ENCODE measurements at regions not wholly inside any gene's neighbourhood (a gene's known extent, or its start where the extent isn't known, plus 50 kb on each side); places are given as distances from the start of the nearest gene placed in this dataset.
A peak's percentile ranks its signal among the peaks of the same experiment; 100 is the strongest.

DNA sequence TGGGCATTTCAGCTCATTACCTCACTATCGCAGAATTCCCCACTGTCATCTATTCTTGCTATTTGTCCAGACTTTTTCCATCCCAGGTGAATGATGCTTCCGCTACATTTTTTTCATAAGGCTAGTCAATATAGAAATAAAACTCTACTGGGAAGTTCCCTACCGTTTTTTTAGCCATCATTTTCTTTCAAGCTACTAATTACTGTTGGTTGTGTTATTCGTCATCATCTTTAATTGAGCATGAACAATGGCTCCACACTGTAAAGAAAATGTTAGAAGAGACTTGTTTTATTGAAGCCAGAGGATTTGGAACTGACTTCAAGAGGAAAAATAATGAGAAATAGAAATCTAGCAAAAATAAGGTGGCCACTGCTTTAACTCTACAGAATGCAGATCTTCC, 265.0 kb downstream of the ZNF608 start (continued):
- TF ChIP-seq, protein P1, sequence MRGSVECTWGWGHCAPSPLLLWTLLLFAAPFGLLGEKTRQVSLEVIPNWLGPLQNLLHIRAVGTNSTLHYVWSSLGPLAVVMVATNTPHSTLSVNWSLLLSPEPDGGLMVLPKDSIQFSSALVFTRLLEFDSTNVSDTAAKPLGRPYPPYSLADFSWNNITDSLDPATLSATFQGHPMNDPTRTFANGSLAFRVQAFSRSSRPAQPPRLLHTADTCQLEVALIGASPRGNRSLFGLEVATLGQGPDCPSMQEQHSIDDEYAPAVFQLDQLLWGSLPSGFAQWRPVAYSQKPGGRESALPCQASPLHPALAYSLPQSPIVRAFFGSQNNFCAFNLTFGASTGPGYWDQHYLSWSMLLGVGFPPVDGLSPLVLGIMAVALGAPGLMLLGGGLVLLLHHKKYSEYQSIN (CRISPR knock-in tag; IDR thresholded peaks at IDR 0.05; ENCODE audit: borderline replicate concordance), result no peak
- no peak for TF ChIP-seq TEAD2 (CRISPR knock-in tag; IDR thresholded peaks at IDR 0.05)
- TF ChIP-seq MEIS2 (CRISPR knock-in tag; IDR thresholded peaks at IDR 0.05), result no peak
- TF ChIP-seq AHR (CRISPR knock-in tag; IDR thresholded peaks at IDR 0.05), result no peak
- no peak for TF ChIP-seq HMG20B (CRISPR knock-in tag; conservative IDR thresholded peaks at IDR 0.05)

DNA sequence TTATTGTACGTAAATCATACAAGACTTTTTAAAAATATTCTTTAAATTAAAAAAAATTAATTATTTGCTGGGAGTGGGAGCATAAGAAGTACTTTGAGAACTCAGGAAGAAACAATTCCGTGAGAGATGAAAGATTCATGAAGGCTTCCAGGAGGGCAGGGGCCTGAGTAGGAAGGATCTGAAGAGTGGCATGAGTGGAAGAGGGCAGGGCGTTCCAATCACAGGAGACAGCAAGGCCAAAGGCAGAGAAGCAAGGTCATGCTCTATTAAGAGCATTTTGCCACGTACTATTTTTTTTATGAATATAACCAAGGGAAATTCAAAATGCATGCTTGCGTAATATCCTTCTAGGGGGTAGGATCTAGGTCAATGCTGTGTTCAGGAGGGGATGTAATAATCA, 265.5 kb downstream of the ZNF608 start:
- ChIA-PET CTCF (ENCODE audit: low intra/inter-chr PET ratio, low total read pairs) (no interaction called here), POLR2A (no interaction called here)
- intact Hi-C loops (cut with micrococcal nuclease; ENCODE audit: unreplicated experiment) (no loop called here), in situ Hi-C loops (cut with HindIII; ENCODE audit: extremely low pct_ligation_motif_present, low pct_unique_long_range_greater_than_20kb) (no loop called here)
- Histone ChIP-seq H3K9me3 (ENCODE audit: low read length) (no peaks in the 10 kb centered on the region), H3K4me1 (ENCODE audit: insufficient read depth, low read length) (peaks cover 19% of the 10 kb centered on the region), H3K27me3 (ENCODE audit: control insufficient read depth in 1 of 2, insufficient read depth in 2 of 2, low read length in 2 of 2) (no peaks in the 10 kb centered on the region), H3K4me3 (replicated peaks in 1 of 3; ENCODE audit: insufficient read depth in 1 of 3, low read depth in 2 of 3, low read length in 3 of 3) (no peak overlapping the region), H3K79me2 (ENCODE audit: insufficient read depth, low read length) (no peaks in the 10 kb centered on the region), H3K27ac (ENCODE audit: extremely low read length, insufficient read depth, low read length) (no peak overlapping the region), H4K20me1 (ENCODE audit: insufficient read depth, low read length) (no peaks in the 10 kb centered on the region), H3K36me3 (replicated peaks in 1 of 2; ENCODE audit: control insufficient read depth in 1 of 2, insufficient read depth in 2 of 2, low read length in 2 of 2) (no peaks in the 10 kb centered on the region), H3K4me2 (ENCODE audit: low read depth, low read length) (no peak overlapping the region), H2AFZ (ENCODE audit: low read length) (no peak overlapping the region), H3K9ac (ENCODE audit: insufficient read depth, low read depth, low read length) (no peak overlapping the region)
- BruUV-seq (replicated peaks), result no TSS peak
- ATAC-seq (no peak), DNase-seq (ENCODE audit: low spot score) (no peak), FAIRE-seq (no peak)
- WGBS (ENCODE audit: low lambda C conversion rate), result 54% methylated on average over 5 of the region's 5 CpGs
- TF ChIP-seq NCOA2 (CRISPR knock-in tag; IDR thresholded peaks at IDR 0.05) (no peak), CEBPB (IDR thresholded peaks at IDR 0.05; ENCODE audit: borderline replicate concordance, low read depth, low read length) (peak; percentile 46), ZNF776 (CRISPR knock-in tag; IDR thresholded peaks at IDR 0.05) (no peak), ZMYM4 (CRISPR knock-in tag; IDR thresholded peaks at IDR 0.05) (no peak), SOX13 (IDR thresholded peaks at IDR 0.05) (no peak), SOX13 (CRISPR knock-in tag; conservative IDR thresholded peaks at IDR 0.05 in 1 of 2, IDR thresholded peaks at IDR 0.05 in 1 of 2) (no peak), KDM3A (CRISPR knock-in tag; IDR thresholded peaks at IDR 0.05; ENCODE audit: low read depth) (no peak)
- TF ChIP-seq, protein P2, sequence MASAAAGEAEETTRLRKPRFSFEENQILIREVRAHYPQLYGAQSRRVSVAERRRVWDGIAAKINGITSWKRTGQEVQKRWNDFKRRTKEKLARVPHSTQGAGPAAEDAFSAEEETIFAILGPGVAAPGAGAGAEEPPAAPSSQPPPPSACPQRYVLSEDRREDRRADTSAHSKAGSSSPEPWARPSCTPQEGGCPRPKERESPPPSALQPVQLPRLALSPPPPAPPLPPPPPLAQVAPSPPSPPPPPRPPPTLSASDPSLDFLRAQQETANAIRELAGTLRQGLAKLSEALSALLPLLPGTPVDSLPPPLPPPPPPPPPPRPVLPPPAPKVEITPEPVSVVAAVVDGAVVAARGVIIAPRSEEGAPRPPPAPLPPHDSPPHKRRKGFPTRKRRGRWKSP (CRISPR knock-in tag; IDR thresholded peaks at IDR 0.05), result no peak
- TF ChIP-seq, protein P3, sequence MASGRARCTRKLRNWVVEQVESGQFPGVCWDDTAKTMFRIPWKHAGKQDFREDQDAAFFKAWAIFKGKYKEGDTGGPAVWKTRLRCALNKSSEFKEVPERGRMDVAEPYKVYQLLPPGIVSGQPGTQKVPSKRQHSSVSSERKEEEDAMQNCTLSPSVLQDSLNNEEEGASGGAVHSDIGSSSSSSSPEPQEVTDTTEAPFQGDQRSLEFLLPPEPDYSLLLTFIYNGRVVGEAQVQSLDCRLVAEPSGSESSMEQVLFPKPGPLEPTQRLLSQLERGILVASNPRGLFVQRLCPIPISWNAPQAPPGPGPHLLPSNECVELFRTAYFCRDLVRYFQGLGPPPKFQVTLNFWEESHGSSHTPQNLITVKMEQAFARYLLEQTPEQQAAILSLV (CRISPR knock-in tag; IDR thresholded peaks at IDR 0.05; ENCODE audit: borderline replicate concordance), result no peak
